NCI-H187 treated with DMSO at 0.1 percent for 48 hours (cell line): ENCODE measurements at regions not wholly inside any gene's neighbourhood (a gene's known extent, or its start where the extent isn't known, plus 50 kb on each side); places are given as distances from the start of the nearest gene placed in this dataset.

Experiments used
- DNase-seq: peaks from one replicate; lab custom pipeline; 2025; lab: John Stamatoyannopoulos, UW

DNA sequence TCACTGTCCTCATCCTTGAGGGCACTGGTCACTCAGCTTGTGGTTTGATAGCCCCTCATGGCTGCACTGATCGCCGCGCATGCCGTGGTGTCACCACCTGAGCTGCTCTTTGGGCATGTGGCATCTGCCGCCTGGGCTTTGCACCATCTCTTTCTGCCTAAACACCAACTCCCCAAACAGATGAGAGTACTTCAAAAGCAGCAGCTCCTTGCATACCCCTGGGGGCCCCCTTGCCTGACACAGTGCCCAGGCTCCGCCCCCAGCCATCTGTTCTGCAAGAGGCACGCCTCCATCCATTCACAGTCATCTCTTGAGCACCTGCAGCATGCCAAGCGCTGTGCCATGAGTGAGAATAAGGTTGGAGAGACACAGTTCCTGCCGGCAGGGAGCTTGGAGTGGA is 104.5 kb upstream of the B3GAT1 start:
- DNase-seq: no peak

DNA sequence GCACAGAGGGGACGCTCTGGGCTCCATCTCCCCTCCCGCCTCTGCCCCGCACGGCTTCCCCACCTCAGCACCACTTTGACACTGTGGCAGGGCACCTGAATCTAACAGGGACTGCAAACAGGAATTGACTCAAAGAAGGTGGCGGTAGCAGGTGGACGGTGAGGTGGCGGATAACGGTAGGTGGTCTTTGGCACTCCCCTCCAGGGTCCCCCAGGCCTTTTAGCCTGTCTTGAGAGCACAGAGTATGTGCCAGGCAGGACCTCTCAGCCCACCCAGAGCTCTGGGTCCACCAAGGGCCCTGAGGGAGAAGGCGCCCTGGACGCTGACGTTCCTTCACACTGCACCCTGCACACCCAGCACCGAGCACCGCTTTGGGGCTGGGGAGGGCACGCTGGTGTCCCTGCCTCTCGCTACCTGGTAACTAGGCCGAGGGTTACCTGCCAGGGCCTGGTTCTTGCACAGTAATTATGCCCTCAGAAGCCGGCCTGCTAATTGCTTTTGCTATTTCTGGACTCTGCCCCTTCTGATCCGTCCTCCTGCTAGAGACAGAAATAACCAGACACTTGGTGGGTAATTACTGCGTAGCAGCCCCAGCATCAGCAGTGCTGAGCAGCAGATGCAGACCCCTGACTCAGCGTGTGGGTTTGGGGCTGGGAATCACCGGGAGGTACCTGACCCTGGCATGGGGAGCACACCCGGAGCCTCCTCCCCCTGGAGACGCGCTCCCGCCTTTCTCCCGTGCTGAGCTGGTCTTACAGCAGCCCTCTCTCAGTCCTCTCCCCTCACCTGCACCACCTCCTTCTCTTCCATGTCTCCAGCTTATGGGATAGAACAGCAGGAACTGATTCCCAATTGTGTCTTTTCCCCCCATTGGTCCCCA is 103.3 kb upstream of the B3GAT1 start:
- DNase-seq: no peak

DNA sequence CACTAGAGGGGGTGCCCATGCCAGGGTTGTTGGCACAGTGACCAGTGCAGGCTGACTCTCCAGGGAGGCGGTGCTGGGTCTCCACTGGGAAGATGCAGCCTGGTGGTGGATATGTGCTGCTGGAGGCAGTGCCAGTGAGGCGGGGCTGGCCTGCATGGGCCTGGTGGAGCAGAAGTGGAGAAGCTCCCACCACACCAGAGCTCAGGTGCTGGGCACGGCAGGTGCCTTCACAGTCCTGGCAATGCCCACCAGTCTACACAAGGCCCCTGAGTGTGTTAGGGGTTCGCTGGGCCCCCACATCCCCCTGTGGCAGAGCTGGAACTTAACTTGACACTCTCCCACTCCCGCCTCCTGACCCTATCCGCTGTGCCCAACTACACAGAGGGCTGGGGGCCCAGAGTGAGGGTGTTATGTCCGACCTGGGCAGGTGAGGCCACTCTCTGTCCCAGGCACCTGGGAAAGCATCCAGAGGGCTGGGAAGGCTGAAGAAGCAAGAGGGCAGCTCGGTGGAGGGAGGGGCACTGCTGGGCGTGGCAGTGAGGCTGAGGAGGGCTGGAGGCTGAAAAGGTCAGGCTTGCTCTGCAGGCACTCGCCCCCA is 102.4 kb upstream of the B3GAT1 start:
- DNase-seq: no peak

DNA sequence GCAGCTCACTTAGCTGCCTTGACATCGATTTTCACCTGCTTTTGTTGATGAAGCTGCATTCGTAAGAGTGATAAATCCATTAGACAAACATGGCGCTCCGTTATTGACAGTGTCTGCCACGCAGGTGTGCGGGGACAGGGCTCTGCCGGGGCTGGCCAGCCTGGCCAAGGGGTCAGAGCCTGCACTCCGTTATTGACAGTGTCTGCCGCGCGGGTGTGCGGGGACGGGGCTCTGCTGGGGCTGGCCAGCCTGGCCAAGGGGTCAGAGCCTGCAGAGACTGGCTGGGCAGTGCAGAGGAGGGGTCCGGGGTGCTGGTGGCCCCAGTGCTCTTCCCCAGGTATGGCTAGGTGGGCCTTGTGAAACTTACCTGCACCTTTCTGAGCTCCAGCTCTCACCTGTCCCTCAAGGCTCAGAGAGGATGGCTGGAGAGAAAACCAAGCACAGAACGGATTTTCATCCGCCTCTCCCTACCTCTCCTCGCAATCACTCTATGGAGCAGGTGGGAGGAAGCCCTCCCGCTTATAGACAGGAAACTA is 101.6 kb upstream of the B3GAT1 start:
- no peak for DNase-seq

DNA sequence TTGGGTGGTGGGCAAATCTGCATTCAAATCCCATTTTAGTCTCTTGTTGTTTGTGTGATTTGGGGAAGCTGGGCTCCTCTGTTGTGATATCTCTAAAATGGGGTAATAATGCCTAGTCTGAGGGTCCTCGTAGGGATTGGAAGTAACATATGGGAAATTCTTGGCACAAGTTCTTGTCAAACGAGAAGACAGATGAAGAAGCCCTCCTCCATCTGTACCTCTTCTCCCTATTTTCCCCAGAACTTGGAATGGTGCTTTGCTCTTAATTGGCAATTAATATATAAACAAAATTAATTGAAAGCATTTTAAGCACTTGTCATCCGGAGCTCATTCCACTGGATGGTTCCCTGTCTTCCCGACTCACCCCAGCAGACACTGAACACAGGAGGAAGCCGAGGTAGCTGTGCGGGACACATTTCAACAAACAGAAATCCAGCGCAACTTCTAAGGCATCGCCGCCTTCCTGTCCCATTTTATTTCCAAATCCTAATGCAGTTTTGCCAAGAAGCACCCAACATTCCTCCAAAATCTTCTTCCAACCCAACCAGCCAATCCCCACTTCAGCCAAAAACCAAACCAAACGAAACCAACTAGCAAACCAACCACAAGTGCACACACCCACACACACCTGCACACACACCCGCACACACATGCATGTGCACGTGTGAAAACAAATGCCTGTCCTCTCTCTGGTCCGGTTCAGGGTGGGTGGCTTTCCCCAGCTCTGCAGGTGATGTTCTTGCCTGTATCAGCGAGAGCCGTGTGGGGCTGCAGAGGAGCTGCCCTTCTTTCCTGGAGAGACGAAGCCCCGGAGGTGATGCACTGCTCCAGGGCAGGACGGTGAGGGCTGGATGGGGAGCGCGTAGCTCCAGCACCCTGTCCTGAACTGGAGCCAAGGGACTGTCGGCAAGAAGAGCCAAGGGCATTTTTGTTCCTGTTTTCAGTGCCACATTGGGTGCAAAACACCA is 100.8 kb upstream of the B3GAT1 start:
- no peak for DNase-seq

DNA sequence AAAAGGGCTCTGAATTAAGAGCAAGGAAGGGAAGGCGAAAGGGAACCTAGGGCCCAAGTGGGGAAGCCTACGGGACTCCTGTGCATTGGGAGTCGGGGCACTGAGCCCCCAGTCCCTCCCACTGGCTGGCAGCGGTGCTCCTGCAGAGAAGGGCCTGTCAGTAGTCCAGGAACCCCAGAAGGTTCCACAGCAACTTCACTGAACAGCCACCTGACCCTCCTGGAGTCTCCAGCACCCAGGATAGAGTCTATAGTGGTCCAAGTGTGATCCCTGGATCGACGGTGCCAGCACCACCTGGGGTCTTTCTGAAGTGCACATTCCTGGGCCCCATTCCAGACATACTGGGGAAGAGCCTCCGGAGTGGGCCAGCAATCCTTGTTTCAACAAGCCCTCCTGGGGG is 100.0 kb upstream of the B3GAT1 start:
- no peak for DNase-seq

DNA sequence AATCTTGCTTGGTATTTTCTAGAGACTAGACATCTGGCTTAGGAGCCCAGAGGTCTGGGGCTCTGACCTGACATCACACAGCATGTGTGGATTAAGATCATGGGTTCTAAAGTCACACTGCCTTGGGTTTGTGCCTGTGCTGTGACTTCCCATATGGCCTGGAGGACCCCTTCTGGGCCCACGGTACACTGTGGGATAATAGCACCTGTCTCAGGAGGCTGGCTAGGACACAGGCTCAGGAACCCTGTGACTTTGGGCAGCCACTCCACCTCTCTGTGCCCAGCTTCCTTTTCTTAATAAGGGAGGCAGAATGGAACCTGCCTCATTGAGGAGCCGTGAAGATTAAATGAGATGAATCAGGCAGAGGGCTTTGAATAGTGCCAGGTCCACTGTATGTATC is 99.2 kb upstream of the B3GAT1 start:
- no peak for DNase-seq

DNA sequence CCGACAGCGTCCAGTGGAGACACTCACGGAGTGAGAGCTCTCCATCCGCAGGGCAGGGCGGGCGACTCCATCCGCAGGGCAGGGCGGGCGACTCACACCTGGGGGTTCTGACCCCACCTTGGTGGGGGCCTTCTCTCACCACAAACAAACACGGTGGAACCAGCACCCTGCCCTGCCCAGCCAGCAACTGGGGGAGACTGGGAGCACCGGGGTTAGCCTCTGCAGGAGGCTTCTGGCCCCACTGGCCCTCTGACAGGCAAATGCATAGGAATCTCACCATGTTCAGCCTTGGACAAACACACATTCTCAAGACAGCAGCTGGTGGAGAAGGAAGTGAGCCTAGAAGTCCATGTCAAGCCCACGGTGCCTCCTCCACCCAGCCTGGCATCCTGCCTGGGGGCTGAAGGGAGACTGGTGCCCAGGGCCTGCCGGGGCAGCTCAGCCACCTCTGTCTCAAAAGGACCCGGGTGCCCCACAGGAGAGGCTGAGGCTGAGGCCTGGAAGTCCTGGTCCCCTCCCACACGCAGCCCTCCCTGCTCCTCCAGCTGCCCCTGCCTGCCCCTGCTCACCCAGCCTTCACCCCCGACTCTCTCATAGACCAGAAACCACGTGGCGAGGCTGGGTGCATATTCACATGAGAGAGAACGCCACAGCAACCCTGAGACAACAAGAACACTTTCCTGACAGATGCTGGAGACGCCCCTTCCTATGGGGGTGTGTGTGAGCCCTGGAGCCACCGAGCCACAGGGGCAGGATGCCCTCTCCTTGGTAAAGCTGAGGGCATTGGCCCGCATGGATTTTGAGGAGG is 98.4 kb upstream of the B3GAT1 start:
- DNase-seq: no peak

DNA sequence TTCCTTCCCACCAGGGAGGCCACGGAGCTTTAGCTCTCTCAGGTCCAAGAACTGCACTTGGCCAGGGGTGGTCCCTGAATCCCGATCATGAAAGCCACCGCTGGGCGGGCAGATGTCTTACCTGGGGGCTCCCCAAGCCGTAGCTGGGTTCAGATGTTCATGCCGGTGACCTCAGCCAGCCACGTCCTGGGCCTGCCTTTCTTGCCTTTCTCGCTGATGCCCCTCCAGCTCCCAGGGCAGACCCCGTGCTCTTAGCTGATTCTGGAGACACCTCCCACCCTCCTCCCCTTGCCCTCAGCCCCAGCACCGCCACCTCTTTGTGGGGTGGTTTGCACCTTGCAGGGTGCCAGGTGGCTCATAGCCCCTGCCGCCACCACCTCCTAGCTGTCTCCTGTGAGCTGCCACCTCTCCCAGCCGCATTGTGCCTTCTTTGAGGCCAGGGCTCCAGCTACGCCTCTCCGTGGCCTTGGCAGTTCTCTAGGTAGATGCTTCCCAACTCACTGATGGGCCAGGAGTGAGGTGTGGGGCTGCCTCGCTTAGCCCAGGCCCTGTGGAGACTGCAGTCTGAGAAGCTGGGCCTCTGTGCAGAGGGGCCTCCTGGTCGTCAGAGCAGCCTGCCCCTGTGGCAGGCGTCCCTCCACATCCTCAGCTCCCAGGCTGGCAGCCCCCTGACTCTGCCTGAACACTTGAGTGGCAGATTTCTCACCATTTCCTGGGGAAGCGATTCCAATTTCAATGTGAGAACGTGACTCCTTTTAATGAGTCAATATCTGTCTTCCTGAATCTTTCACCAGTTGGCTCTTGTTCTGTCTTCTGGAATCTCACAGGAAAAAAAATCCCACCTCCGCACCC is 97.6 kb upstream of the B3GAT1 start:
- DNase-seq: no peak

DNA sequence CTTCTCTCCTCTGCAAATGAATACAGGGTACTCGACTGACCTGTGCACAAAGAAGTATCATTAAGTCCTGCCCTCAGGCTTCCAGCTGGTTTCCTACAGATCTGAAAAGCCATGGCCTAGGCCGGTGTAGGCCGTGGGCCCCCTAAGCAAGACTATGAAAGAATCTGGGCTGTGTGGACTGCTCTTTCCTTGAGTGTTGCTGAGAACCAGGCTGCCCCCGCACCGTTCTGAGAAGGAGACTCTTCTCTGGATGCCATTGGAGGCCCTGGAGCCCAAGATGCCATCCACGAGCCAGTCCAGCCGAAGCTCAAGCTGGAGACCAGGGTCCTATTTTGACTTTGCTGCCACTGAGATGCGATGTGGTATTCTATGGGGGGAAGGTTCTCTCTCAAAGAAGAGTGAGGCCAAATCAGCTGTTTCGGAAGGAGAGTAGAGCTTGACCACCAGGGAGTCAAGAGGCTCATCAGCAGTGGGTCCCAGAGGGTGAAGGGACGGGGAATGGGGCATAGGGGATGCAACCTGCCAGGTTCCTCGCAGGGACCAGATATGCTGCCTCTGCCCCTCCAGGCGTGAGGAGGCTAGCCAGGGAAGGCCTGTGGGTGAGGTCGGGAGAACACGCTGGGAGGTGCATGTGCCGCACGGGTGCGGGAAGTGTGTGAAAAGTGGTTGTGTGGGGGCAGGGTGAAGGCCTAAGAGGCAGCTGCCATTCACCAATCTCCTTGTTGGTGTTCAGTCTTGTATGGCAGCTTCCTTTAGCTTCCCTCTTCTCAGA is 96.4 kb upstream of the B3GAT1 start:
- no peak for DNase-seq

DNA sequence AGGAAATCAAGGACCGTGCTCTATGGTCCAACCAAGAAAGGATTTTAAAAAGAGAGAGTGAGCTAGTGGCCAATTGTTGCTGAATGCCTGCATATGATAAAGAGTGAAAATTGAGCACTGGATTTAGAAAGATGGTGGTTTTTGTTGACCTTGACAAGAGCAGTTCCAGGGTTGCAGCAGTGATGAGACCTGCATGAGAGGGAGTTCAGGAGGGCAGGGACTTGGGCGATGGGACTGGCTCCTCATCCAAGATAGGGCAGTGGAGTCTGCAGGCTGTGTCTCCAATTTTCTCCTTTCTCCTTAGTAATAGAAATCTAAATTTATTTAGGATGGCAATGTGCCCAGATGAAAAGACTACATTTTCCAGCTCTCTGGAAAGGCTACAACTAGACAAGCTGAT is 94.0 kb upstream of the B3GAT1 start:
- no peak for DNase-seq

DNA sequence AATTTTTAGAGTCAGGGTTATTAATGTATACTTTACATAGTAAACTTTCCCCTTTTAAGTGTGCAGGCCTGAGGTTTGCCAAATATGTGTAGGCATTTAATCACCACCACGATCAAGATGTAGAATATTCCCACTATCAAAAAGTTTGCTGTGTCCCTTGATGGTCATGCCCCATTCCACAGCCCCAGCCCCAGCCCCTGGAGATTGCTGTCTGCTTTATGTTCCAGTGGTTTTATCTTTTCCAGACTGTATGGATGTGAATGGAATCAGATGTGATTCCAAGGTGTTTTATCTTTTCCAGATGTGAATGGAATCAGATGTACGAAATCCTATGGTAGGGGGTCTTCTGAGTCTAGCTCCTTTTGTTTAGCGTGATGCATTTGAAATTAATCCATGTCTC is 93.1 kb upstream of the B3GAT1 start:
- DNase-seq: no peak

DNA sequence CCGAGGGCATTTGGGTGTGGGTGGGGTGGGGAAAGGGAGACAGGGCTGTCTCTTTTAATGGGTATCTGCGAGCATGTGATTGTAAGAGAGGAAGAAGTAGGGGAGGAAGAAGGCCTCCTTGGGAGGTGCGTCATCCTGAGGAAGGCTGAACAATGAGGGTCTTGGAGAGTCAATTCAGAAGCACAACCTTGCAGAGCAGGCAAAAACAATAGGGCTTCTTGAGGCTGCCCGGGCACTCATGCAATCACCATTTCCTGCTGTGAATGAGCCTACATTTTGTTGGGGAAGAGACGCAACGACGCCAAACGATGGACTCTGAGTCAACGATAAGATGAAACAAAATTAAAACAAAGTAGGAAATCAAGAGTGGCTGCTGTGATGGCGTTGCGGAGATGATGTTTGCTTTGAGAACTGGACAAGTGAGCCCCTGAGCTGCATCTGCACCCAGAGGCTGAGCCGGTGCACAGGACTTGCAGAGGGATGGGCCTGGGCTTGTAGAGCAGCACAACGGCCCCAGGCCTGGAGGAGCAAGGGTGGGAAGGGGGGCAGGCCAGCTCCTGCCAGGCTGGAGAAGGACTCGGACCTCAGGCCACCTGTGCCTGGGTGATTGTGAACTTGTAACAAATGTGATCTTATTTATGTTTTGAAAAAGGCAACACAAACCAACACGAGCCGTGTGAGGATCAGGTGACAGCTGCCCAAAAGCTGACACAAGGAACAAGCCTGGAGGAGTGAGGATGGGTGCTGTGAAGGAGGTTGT is 92.3 kb upstream of the B3GAT1 start:
- DNase-seq: no peak

DNA sequence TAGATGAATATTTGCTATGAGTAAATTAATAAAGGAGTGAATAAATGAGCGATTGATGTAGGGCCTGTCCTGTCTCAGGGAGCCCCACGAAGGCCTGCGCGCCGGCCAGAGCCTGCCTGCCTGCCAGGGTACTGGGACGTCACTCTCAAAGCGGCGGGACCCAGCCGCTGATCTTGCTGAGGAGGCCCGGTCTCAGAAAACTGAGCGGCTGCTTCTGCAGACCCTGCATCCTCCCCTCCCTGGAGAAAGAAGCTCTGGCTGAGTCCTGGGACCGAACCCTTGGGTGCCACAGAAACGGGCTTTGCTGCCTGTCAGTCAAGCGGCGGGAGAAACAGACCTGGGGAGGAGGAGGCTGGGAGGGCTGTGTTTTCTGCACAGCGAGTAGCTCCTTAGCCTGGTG is 91.6 kb upstream of the B3GAT1 start:
- DNase-seq: no peak

DNA sequence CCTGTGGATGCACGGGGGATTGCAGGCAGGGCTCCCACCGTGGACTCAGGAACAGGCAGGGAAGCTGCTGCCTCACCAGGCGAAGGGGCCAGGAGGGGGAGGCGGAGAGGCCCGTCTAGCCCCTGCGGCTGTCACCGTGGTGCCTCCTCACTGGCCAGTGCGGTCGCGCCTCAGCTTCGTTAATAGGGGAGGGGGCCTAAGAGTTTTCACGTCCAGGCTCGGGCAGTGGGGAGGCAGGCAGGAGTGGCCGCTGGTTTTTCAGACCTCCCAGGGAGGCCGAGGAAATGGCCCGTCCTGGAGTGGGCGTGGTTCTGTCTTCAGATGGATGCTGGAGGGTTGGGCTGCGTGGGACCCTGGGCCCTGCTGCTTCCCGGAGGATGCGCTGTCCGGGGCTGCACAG is 91.1 kb upstream of the B3GAT1 start:
- no peak for DNase-seq

DNA sequence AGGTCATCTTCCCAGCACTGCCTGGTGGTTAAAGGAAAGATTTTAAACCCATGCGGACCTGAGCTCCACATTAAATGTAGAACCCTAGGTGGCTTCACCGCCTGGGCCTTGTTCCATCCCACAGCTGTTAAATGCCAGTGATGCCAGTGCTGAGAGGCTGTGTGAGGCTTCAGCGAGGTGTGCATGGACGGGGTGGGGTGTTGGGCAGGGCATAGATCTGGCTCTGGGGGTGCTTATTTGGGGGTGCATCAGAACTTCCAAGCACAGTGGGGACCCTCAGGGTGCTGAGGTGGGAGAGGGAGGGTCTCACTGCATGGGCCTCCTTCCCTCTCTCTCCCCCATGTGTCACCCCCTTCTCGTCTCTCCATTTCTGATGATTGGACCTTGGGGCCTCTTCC is 90.1 kb upstream of the B3GAT1 start:
- DNase-seq: no peak

DNA sequence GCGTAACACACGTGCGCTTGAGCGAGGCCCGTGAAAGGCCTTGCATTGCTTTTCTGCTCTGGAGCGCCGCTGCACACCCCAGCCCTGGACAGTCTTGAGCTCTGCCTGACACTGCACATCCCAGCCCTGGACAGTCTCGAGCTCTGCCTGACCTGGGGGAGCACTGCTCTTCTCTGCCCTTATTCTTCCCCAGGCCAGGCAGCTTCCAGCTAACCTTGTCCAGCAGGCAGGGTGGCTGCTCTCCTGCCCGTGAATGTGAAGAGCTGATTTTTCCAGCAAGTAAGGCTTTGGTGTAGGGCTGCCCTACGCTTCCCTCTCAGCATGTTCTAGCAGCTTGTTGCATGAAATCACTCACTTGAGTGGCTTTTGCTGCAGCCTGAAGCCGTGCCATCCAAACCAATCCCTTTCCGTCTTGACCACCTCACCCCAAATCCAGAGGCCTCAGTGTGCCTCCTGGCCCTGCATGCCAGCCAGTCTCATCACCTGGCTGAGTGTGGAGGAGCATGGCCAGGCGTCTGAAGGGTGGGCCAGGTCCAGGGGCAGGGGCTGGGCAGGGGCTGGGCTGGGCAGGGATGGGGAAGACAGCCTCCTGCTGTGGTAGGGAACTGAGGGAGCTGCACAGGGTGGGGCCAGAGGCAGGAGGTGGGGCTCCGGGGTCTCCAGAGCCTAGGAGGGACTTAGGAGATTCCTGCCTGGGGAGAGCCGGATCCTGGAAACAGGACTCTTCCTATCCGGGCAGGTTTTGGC is 89.5 kb upstream of the B3GAT1 start:
- DNase-seq: no peak

DNA sequence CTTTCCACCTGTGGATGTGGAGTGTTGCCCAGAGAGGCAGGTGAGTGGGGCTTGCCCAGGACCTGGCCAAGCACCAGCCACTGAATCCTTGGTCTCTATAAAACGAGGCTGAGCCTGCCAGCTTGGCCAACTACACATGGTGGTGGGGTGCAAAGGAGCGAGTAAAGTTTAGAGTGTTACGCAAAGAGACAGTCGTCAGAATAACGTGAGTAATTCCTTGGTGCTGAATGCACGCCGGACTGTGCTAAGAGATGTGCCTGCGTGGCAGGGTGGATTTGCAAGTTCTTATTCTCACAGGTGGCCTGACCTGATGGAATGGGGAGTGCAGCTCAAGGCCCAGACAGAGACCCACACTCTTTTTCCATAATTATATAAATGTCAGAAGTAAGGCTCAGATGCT is 88.6 kb upstream of the B3GAT1 start:
- DNase-seq: no peak
